ENCODE measurements at regions not wholly inside any gene's neighbourhood (a gene's known extent, or its start where the extent isn't known, plus 50 kb on each side); places are given as distances from the start of the nearest gene placed in this dataset.

- Histone ChIP-seq H2BK120ac (replicated peaks; ENCODE audit: low read depth, low read length) (no peak overlapping the region), H3K36me3 (ENCODE audit: control insufficient read depth in 2 of 4, insufficient read depth in 4 of 4, low read length in 3 of 4) (no peaks in the 10 kb centered on the region), H3K79me2 (ENCODE audit: control insufficient read depth in 1 of 2, insufficient read depth in 2 of 2, low read length in 2 of 2) (no peaks in the 10 kb centered on the region), H2AK5ac (ENCODE audit: low read depth, low read length) (no peak overlapping the region), H3K9ac (replicated peaks in 1 of 4; ENCODE audit: extremely low read depth in 1 of 4, low read depth in 3 of 4, low read length in 3 of 4) (no peak overlapping the region), H3K4ac (replicated peaks; ENCODE audit: insufficient read length, low read depth, low read length) (no peak overlapping the region), H2BK5ac (ENCODE audit: low read depth, low read length) (no peak overlapping the region), H3K23me2 (ENCODE audit: low read depth, low read length) (no peaks in the 10 kb centered on the region), H3K4me1 (replicated peaks in 1 of 4; ENCODE audit: control insufficient read depth in 3 of 4, insufficient read depth in 4 of 4, low read length in 3 of 4) (0 out of 7 replicates have a peak, but pooled peaks cover 0 to 3% (median 0%) of the 10 kb centered on the region in 4 experiments), H4K5ac (ENCODE audit: insufficient read length, low read depth, low read length) (no peak overlapping the region), H4K20me1 (replicated peaks in 1 of 2; ENCODE audit: control insufficient read depth in 1 of 2, insufficient read depth in 2 of 2, low read length in 2 of 2) (no peaks in the 10 kb centered on the region), H2BK12ac (ENCODE audit: low read depth, low read length) (no peak overlapping the region), H3K4me3 (ENCODE audit: extremely low read depth in 1 of 4, insufficient read depth in 2 of 4, low read depth in 3 of 4, low read length in 4 of 4) (no peak overlapping the region), H3K14ac (ENCODE audit: insufficient read length) (no peak overlapping the region), H2BK20ac (ENCODE audit: low read length) (no peak overlapping the region), H3K23ac (ENCODE audit: insufficient read length) (no peak overlapping the region), H3K18ac (ENCODE audit: extremely low read depth, low read length) (no peak overlapping the region), H3K79me1 (ENCODE audit: low read depth, low read length) (no peaks in the 10 kb centered on the region), H2BK15ac (ENCODE audit: low read length) (no peak overlapping the region), H2AFZ (ENCODE audit: low read length) (no peak overlapping the region), H3K27me3 (replicated peaks in 1 of 4; ENCODE audit: control insufficient read depth in 3 of 4, extremely low read depth in 1 of 4, insufficient read depth in 3 of 4, low read length in 3 of 4) (no peaks in the 10 kb centered on the region; a peak in 1 of 7 replicates), H3K56ac (replicated peaks; ENCODE audit: insufficient read length, low read depth, low read length) (no peak overlapping the region), H4K91ac (replicated peaks; ENCODE audit: insufficient read length, low read length) (no peak overlapping the region), H4K8ac (ENCODE audit: extremely low read depth, insufficient read depth, low read length) (no peak overlapping the region), H3K9me3 (ENCODE audit: insufficient read depth in 2 of 2, low read depth in 1 of 2, low read length in 1 of 2) (no peaks in the 10 kb centered on the region), H3K27ac (ENCODE audit: low read depth, low read length) (no peak overlapping the region), H3K4me2 (ENCODE audit: insufficient read depth in 1 of 2, low read depth in 2 of 2, low read length in 2 of 2) (no peak overlapping the region)
- ChIA-PET CTCF (ENCODE audit: partially characterized antibody) (interaction anchor here (0.9 to 1.0 kb wide), 3 partner anchors 11 to 78 kb away, joined by 3 to 4 read pairs (median 3); no protein-coding TSS in a partner anchor), POLR2A (ENCODE audit: partially characterized antibody) (no interaction called here)
- DNase-seq (ENCODE audit: low read depth in 1 of 2, low spot score in 2 of 2) (no peak), FAIRE-seq (no peak)
- no peak for TF ChIP-seq PHF8 (conservative IDR thresholded peaks at IDR 0.05; ENCODE audit: low read depth, low read length)
- TF ChIP-seq KDM1A (IDR thresholded peaks at IDR 0.05; ENCODE audit: borderline replicate concordance, low read length): no peak
- TF ChIP-seq HDAC2 (IDR thresholded peaks at IDR 0.05; ENCODE audit: borderline replicate concordance in 1 of 2, low read depth in 2 of 2, low read length in 2 of 2): no peak
- no peak for TF ChIP-seq SIN3A (conservative IDR thresholded peaks at IDR 0.05 in 1 of 2, IDR thresholded peaks at IDR 0.05 in 1 of 2; ENCODE audit: low read depth in 1 of 2, low read length in 2 of 2)
- no peak for TF ChIP-seq FOSL1 (IDR thresholded peaks at IDR 0.05; ENCODE audit: insufficient read depth, low read depth, low read length)
- no peak for TF ChIP-seq CBX8 (IDR thresholded peaks at IDR 0.05; ENCODE audit: borderline replicate concordance, low read depth, low read length)
- TF ChIP-seq HDAC6 (IDR thresholded peaks at IDR 0.05; ENCODE audit: low read depth, low read length): no peak
- no peak for TF ChIP-seq RNF2 (IDR thresholded peaks at IDR 0.05; ENCODE audit: borderline replicate concordance, low read depth, low read length, missing control alignments, poor library complexity, severe bottlenecking)
- TF ChIP-seq RFX5 (IDR thresholded peaks at IDR 0.05; ENCODE audit: borderline replicate concordance, low read depth, low read length): no peak
- TF ChIP-seq YY1 (IDR thresholded peaks at IDR 0.05; ENCODE audit: low read depth, low read length): no peak
- TF ChIP-seq JUN (IDR thresholded peaks at IDR 0.05; ENCODE audit: low read depth, low read length): no peak
- 86% methylated on average over 6 of the region's 6 CpGs; no CpG with 5 or more reads in 1 of the 2 experiments for WGBS, 2 experiments (ENCODE audit: extremely low coverage in 1 of 2, insufficient coverage in 1 of 2, insufficient read length in 1 of 2, insufficient replicate concordance in 2 of 2, low coverage in 1 of 2, low lambda C conversion rate in 2 of 2, missing lambda C conversion rate in 1 of 2)
These were observed 329.4 kb upstream of the CDH5 start for GRCh38 chr16:66036793-66037715.

All from H1 (cell line).